GM23248 (cell line): ENCODE measurements at regions not wholly inside any gene's neighbourhood (a gene's known extent, or its start where the extent isn't known, plus 50 kb on each side); places are given as distances from the start of the nearest gene placed in this dataset.

Experiments
- EZH2 ChIP-seq: fragments of 200-600 bp; sonication (generic); IDR thresholded peaks from 2 replicates; pipeline ENCODE4 v1.6.1; 2018; ENCODE audit warnings: antibody characterized with exemption, mild to moderate bottlenecking; ENCODE audit not compliant: insufficient read depth, poor library complexity, severe bottlenecking
- EZH2phosphoT487 ChIP-seq: fragments of 200-600 bp; sonication (generic); IDR thresholded peaks from 2 replicates; pipeline ENCODE4 v1.6.1; 2018; ENCODE audit warnings: antibody characterized with exemption, moderate library complexity, mild to moderate bottlenecking, low read depth; ENCODE audit not compliant: insufficient read depth

GRCh38 chr15:27674826-27675225 is 424.3 kb downstream of the OCA2 start:
- TF ChIP-seq EZH2 (no peak), EZH2phosphoT487 (no peak)
